HCT116 (cell line): ENCODE measurements at regions not wholly inside any gene's neighbourhood (a gene's known extent, or its start where the extent isn't known, plus 50 kb on each side); places are given as distances from the start of the nearest gene placed in this dataset.

Experiments used
- CBX3 ChIP-seq: IDR thresholded peaks from 2 replicates; pipeline ENCODE4 v1.6.1; 2012; ENCODE audit warnings: low read depth
- CTCF ChIP-seq, 3 experiments: fragments of 200-600 bp in 1 of 3; sonication (generic) in 1 of 3; IDR thresholded peaks in 2 of 3; conservative IDR thresholded peaks in 1 of 3; 2 replicates each; pipeline ENCODE4 v1.5.1; 2012 to 2017; ENCODE audit warnings: low read depth in 2 of 3, low read length in 2 of 3, antibody characterized with exemption in 1 of 3, borderline replicate concordance in 1 of 3, control low read depth in 1 of 3, mild to moderate bottlenecking in 1 of 3, mixed read lengths in 1 of 3, mixed run types in 1 of 3, moderate library complexity in 1 of 3; ENCODE audit not compliant: insufficient read depth in 1 of 3
- POLR2A ChIP-seq: IDR thresholded peaks from 2 replicates; pipeline ENCODE4 v1.7.0; 2011; ENCODE audit warnings: borderline replicate concordance; ENCODE audit not compliant: insufficient read depth, insufficient read length; ENCODE audit errors: extremely low read depth
- RAD21 ChIP-seq: IDR thresholded peaks from 2 replicates; pipeline ENCODE4 v1.6.1; 2012; ENCODE audit warnings: low read depth, mild to moderate bottlenecking
- SIN3A ChIP-seq: IDR thresholded peaks from 2 replicates; pipeline ENCODE4 v1.6.1; 2012; ENCODE audit warnings: low read depth
- TCF7L2 ChIP-seq: IDR thresholded peaks from 2 replicates; pipeline ENCODE4 v1.7.0; 2011; ENCODE audit warnings: borderline replicate concordance, inconsistent platforms; ENCODE audit not compliant: insufficient read depth, insufficient read length; ENCODE audit errors: extremely low read depth
- YY1 ChIP-seq: IDR thresholded peaks from 2 replicates; pipeline ENCODE4 v1.6.1; 2011; ENCODE audit warnings: low read length, low read depth, moderate library complexity, mild to moderate bottlenecking; ENCODE audit not compliant: insufficient replicate concordance; ENCODE audit errors: extremely low read depth
- ZNF274 ChIP-seq: fragments of 200-500 bp; sonication (Bioruptor generic); IDR thresholded peaks from 2 replicates; pipeline ENCODE4 v1.6.1; 2014; ENCODE audit warnings: mild to moderate bottlenecking, low read depth, low read length, inconsistent platforms

- TF ChIP-seq CTCF (IDR thresholded peaks at IDR 0.05 in 2 of 3, conservative IDR thresholded peaks at IDR 0.05 in 1 of 3; ENCODE audit: borderline replicate concordance in 1 of 3, insufficient read depth in 1 of 3, low read depth in 2 of 3, low read length in 2 of 3) (no peak), YY1 (no peak), TCF7L2 (no peak), CBX3 (no peak), POLR2A (no peak), RAD21 (no peak), SIN3A (no peak), ZNF274 (no peak)
These were observed 64.3 kb upstream of the MAGEB16 start for GRCh38 chrX:35733879-35734278.
